ENCODE measurements at regions not wholly inside any gene's neighbourhood (a gene's known extent, or its start where the extent isn't known, plus 50 kb on each side); places are given as distances from the start of the nearest gene placed in this dataset.
"Not testable (repeated sequence)": the region's sequence is repeated elsewhere in the genome, so short reads cannot be mapped to it uniquely, and the experiment has no call there.

DNA sequence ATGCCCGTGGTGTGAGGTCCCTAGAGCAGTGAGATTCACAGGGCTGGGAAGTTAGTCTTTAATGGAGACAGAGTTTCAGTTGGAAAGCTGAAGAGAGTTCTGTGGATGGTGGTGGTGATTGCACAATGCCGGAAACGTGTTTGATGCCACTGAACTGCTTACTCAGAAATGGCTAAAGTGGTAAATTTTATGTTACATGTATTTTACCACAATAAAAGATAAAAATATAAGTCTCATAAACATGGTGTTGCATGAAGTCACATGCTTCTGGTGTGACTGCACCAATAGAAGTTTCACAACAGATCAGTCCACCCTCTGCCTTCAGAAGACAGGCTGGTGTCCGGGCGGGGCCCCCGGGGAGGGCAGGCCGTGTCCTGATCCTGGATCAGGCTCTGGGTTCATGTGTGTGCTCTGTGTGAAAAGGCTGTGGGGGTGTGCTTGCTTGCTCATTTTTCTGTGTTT lies 106.5 kb downstream of the NPIPB11 start:
- not testable (repeated sequence) for TF ChIP-seq POGZ (CRISPR knock-in tag; IDR thresholded peaks at IDR 0.05); MAFG (CRISPR knock-in tag; IDR thresholded peaks at IDR 0.05); MAFK (conservative IDR thresholded peaks at IDR 0.05 in 1 of 2, IDR thresholded peaks at IDR 0.05 in 1 of 2; ENCODE audit: low read length in 2 of 2); PPARG (CRISPR knock-in tag; conservative IDR thresholded peaks at IDR 0.05); TBL1XR1 (IDR thresholded peaks at IDR 0.05; ENCODE audit: borderline replicate concordance, low read length, partially characterized antibody); EZH2 (conservative IDR thresholded peaks at IDR 0.05; ENCODE audit: low read depth, low read length); ZNF547 (CRISPR knock-in tag; IDR thresholded peaks at IDR 0.05); ZNF75D (CRISPR knock-in tag; IDR thresholded peaks at IDR 0.05; ENCODE audit: borderline replicate concordance); HNRNPLL (IDR thresholded peaks at IDR 0.05; ENCODE audit: low read depth, low read length, poor library complexity, severe bottlenecking); JARID2 (CRISPR knock-in tag; IDR thresholded peaks at IDR 0.05; ENCODE audit: insufficient replicate concordance); ZNF550 (CRISPR knock-in tag; IDR thresholded peaks at IDR 0.05; ENCODE audit: borderline replicate concordance)
- TF ChIP-seq, protein P1, sequence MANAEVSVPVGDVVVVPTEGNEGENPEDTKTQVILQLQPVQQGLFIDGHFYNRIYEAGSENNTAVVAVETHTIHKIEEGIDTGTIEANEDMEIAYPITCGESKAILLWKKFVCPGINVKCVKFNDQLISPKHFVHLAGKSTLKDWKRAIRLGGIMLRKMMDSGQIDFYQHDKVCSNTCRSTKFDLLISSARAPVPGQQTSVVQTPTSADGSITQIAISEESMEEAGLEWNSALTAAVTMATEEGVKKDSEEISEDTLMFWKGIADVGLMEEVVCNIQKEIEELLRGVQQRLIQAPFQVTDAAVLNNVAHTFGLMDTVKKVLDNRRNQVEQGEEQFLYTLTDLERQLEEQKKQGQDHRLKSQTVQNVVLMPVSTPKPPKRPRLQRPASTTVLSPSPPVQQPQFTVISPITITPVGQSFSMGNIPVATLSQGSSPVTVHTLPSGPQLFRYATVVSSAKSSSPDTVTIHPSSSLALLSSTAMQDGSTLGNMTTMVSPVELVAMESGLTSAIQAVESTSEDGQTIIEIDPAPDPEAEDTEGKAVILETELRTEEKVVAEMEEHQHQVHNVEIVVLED (CRISPR knock-in tag; IDR thresholded peaks at IDR 0.05; ENCODE audit: borderline replicate concordance): not testable (repeated sequence)
- TF ChIP-seq, protein P2, sequence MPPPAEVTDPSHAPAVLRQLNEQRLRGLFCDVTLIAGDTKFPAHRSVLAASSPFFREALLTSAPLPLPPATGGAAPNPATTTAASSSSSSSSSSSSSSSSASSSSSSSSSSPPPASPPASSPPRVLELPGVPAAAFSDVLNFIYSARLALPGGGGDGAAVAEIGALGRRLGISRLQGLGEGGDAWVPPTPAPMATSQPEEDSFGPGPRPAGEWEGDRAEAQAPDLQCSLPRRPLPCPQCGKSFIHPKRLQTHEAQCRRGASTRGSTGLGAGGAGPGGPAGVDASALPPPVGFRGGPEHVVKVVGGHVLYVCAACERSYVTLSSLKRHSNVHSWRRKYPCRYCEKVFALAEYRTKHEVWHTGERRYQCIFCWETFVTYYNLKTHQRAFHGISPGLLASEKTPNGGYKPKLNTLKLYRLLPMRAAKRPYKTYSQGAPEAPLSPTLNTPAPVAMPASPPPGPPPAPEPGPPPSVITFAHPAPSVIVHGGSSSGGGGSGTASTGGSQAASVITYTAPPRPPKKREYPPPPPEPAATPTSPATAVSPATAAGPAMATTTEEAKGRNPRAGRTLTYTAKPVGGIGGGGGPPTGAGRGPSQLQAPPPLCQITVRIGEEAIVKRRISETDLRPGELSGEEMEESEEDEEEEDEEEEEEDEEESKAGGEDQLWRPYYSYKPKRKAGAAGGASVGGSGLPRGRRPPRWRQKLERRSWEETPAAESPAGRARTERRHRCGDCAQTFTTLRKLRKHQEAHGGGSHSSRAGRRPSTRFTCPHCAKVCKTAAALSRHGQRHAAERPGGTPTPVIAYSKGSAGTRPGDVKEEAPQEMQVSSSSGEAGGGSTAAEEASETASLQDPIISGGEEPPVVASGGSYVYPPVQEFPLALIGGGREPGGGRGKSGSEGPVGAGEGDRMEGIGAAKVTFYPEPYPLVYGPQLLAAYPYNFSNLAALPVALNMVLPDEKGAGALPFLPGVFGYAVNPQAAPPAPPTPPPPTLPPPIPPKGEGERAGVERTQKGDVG (CRISPR knock-in tag; IDR thresholded peaks at IDR 0.05; ENCODE audit: borderline replicate concordance): not testable (repeated sequence)

Measured in HepG2 (cell line).